ENCODE measurements at regions not wholly inside any gene's neighbourhood (a gene's known extent, or its start where the extent isn't known, plus 50 kb on each side); places are given as distances from the start of the nearest gene placed in this dataset.

DNA sequence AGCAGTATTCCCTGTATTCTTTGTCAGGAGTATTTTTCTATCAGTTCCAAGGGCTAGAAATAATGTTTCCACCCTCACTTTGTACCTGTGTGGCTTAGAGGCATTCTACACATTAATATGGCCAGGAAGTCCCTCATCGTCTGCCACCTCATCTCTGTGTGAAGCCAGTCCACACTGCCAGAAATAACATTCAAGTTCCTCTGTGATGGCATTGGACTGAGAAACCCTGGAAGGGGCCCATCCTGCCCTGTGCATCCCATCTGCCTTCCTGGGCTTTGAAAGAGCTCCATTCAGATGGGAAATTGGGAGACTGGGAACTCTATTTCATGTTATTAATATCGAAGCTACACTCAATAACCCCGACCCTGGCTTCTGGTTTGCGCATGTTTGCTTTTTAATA lies 497.2 kb upstream of the CDH5 start:
- no peak for DNase-seq (ENCODE audit: low read depth in 4 of 4, low spot score in 1 of 4)

DNA sequence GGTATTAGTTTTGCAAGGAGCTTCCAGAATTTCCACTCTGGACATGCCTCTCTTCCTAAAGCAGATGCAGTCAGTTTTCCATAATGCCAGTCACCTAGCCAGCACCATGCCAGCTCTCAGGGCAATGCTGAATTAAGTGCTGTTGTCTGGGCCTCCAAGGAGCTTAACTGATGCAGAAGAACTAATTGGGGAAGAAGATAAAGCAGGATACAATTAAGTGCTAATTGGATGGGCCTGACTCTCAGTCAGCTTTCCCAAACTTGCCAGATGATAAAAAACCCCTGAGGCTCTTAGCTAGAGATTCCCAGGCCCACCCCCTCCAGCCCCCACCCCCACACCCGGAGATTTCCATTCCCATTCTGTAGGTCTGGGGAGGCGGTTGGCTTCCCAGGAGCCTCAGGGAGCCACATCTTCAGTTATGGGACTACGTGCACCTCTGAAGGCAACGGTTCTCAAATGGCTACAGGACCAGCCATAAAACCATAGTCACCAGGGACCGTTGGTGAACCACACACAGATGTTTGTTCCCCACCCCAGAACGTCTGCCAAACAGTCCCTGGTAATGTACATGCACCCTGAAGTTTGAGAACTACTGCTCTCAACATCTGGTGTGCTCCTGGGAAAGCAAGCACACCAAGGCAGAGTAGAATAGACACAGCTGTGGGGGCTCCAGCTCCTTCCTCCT lies 499.1 kb upstream of the CDH5 start:
- no peak for DNase-seq (ENCODE audit: low read depth in 4 of 4, low spot score in 1 of 4)

DNA sequence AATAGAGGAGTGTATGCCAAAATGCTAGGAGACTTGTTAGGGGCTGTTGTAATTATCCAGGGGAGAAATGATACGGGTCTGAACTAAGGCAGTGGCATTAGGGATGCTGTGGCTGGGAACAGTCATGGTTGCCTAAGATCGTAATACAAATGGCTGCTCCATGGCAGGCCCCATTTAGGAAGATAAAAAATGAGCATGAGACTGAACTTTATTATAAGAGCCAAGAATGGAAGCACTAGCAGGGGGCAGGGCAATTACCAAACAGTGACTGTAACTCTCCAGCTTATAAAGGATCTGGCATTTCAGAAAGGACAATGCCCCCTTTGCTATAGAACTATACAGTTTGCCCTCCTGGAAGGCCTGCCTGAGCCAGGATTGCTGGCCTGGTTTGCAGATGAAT lies 503.3 kb upstream of the CDH5 start:
- no peak for DNase-seq (ENCODE audit: low read depth in 4 of 4, low spot score in 1 of 4)

DNA sequence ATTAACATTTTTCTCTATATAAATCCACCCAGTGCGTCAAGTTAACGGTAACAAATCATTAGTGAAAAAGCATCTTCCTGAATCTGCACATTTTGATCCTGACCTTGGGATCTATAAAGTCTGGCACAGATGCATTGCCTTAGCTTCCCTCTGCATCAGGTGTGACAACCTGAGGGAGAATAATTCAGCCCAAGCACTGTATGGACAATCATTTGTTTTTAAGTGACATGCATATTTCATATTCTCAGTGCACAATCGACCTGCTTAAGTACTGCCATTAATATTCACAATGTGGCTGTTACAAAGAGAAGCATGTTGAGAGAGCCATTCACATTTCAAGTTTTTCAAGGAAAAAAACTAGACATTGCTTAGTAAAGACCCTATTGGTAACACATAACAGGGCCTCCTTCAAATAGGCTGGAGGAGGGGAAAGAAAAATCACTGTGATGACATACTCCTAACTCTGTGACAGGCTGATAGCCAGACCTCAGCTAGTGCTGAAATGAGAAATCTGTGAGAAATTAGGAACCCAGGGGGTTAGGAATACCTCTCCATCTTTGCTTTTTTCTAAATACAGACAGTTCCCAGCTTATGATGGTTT lies 505.3 kb upstream of the CDH5 start:
- DNase-seq (ENCODE audit: low read depth in 4 of 4, low spot score in 1 of 4), result no peak

DNA sequence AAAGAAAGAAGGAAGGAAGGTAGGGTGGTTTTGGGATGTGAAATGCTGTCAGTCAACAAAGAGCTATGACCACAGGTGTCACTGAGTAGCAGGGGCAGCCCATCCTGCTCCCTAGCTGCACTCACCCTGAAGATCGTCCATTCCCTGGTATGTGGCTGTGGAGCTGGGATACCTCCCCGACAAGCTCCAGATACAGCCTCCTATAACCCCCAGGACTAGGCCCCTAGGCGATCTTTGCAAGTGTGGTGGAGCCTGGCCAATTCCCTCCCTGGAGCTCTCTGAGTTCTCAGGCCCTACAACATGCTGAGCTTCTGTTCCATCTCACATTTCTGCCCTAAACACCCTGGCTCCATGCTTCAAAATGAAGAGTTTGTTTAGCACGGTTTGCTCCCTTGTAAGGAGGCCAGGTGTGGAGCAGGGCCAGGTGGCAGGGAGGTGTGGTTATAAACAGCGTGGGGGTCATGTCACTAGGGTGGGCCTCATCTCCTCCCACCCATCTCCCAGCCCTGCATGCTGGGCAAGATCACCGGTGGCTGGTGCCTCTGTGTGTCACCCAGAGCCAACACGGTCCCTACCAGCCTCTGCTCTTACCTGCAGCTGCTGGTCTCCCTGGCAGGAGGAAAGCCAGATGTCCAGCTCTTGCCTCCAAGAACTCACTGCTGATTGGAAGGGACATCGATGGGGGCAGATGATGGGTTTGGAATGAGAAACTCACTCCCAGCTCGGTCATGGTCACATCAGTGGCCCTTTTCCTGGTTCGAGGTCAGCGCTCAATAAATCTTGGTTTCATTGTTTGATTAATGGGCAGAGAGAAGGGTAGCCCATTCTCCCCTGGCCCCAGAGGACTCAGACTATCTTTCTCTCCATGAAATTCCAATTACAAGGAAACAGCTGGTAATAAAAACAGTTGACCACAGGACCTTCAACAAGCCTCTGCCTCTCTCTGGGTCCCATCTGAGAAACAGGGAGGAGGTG lies 511.0 kb upstream of the CDH5 start:
- DNase-seq (ENCODE audit: low read depth in 4 of 4, low spot score in 1 of 4), result no peak

DNA sequence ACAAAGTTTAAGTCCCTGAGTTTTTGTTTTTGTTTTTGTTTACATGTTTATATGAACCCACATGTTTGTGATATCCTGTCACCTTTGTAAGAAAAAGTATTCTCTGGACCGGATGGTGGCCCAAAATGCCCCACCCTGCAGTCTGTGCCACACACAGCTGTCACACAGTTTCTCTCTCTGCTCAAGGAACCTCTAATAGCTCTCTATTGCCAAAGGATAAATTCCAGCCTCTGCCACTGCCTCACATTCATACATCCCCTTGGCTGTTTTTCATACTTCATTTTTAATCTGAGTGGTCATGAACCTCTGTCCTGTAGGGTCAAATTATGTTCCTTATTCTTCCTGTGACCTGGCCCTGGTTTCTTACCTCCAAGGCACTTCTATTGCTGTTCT lies 520.3 kb upstream of the CDH5 start:
- no peak for DNase-seq (ENCODE audit: low read depth in 4 of 4, low spot score in 1 of 4)

DNA sequence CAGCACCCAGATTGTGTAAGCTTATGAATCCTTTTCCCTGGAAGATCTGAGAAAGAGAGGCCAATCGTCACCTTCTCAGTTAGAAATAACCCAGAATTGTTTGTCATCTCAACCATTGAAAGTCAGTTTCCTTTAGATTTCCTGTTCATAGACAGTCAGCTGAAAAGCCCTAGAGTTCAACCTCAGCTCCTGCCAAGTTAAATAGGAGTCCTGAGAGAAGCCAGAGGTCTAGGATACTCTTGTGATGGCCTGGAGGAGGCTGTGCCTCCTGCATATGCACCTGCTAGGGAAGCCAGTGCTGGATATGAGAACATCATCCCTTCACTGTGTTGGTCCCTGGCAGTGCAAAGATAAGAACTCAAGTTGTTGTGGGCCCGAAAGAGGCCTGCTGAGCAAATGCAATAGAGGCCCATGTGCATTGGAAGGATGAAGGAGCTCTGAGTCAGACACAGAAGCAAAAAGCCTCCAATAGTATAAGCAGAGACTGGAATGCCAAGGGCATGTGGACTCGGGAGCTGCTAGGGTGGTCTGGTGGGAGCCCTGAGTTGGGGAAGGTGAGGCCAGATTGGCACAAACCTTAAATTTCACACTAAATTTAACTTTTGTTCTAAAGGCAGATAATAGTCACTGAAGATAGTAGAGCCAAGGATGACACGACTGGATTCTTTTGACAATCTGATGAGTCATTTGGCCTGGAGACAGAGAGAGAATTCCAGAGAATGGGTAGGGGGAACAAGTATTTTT lies 520.9 kb upstream of the CDH5 start:
- no peak for DNase-seq (ENCODE audit: low read depth in 4 of 4, low spot score in 1 of 4)

DNA sequence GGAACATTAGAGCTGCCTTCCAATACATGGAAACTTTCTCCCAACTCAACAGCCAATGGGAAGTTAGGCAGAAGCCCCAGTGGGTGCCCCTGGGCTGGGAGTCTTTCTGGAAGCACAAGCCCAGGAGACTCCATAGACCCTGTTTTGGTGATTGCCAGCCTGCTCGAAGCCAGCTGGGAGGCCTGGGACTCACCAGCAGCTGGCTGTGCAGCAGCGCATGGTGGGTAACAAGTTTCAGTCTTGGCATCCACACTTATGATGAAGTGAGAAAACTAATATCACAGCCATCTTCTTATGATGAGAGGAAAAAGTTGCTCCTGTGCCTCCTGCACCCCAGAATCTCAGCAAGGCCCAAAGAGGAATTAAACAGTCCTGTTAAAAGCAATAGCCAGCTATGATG lies 522.5 kb upstream of the CDH5 start:
- no peak for DNase-seq (ENCODE audit: low read depth in 4 of 4, low spot score in 1 of 4)

DNA sequence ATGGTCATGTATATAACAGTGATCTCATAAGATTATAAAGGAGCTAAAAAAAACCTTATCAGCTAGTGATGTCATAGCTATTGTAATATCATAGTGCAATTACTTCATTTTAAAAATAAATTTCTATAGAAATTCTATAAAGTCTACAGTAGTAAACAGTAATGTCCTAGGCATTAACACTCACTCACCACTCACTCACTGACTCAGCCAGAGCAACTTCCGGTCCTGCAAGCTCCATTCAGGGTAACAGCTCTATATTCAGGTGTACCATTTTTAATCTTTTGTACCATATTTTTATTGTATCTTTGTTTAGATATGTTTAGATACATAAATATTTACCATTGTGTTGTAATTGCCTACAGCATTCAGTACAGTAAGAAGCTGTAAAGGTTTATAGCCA lies 524.4 kb upstream of the CDH5 start:
- no peak for DNase-seq (ENCODE audit: low read depth in 4 of 4, low spot score in 1 of 4)

DNA sequence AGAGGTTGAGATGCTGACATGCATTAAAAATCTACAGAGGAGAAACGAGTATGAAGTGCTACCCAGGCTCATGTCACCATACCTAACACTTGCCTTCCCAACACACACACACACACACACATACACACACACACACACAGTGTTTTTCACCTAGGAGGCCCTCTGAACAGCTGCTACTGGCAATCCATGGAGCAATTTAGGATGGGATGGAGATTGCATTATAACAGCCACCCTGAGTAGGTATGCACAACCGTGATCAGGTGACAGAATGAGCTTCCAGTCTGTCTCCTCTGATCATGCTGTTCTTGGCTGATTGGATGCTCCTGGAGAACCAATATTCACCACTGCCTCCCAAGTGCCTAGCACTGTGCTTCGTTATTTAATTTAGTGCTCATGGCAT lies 528.5 kb upstream of the CDH5 start:
- no peak for DNase-seq (ENCODE audit: low read depth in 4 of 4, low spot score in 1 of 4)

DNA sequence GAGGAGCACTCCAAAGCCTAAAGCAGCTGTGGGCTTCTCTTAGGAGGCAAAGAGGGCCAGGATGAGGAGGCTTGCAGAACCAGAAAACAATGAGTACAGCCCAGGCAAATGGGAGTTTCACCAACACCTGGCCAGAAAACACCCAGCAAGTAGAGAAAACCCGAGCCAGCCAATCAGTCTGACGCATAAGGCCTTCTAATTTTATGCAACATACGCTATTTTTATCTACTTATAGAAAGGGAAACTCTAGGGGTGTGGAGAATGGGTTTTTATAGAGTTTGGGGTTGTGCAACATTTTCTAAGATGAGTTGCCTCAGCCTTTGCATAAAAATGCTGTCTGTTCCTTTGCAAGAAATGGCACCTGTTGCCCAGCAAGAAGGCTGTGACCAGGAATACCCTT lies 529.0 kb upstream of the CDH5 start:
- no peak for DNase-seq (ENCODE audit: low read depth in 4 of 4, low spot score in 1 of 4)

DNA sequence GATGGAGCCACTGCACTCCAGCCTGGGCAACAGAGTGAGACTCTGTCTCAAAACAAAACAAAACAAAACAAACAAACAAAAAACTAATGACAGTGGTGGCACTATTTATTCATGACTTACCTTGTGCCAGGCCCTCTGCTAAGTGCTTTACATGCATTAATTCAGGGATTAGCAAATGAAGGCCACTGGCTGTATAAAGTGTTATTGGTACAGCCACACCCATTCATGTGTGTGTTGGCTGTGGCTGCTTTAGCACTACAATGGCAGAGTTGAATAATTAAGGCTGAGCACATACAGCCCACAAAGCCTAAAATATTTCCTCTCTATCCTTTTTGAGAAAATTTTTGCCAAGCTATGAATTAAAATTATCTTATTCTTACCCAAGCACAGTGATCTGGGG lies 531.8 kb upstream of the CDH5 start:
- DNase-seq (ENCODE audit: low read depth in 4 of 4, low spot score in 1 of 4), result no peak

DNA sequence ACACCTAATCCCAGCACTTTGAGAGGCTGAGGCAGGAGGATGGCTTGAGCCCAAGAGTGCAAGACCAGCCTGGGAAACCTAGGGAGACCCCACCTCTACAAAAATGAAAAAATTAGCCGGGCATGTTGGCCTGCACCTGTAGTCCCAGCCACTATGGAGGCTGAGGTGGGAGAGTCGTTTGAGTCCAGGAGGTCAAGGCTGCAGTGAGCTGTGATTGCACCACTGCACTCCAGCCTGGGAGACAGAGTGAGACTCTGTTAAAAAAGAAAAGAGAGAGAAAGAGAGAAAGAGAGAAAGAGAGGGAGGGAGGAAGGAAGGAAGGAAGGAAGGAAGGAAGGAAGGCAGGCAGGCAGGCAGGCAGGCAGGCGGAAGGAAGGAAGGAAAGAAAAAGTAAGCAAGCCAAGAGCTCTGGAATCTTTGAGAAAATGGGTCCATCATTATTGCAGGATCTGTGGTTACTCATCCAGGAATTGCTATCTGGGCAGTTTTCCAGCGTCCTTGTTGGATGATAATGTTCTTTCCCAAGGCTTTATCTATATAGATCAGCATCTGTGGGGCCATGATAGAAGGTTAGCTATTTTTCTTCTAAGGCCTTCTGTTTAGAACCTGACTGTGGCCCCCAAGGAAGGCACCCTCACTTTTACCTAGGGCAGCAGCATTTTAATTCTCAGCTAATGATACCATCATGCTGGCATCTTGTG lies 533.2 kb upstream of the CDH5 start:
- DNase-seq (ENCODE audit: low read depth in 4 of 4, low spot score in 1 of 4), result no peak

DNA sequence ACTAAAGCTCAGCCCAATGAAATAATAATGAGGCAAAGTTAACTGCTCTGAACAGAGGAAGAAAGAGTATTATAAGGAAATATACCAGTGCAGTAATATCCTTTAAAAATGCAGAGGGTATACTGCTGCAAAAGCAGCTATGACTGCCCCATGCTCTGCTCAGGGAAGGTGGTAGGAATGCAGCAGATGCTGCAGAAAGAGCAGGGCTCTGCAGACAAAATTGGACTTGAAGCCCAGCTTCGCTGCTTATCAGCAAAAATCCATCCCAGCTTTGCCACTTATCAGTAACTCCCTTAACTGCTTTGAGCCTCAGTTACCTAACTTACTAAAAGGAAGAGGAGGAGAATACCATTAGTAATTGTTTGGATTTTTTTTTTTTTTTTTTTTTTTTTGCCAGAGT lies 533.8 kb upstream of the CDH5 start:
- DNase-seq (ENCODE audit: low read depth in 4 of 4, low spot score in 1 of 4), result no peak

DNA sequence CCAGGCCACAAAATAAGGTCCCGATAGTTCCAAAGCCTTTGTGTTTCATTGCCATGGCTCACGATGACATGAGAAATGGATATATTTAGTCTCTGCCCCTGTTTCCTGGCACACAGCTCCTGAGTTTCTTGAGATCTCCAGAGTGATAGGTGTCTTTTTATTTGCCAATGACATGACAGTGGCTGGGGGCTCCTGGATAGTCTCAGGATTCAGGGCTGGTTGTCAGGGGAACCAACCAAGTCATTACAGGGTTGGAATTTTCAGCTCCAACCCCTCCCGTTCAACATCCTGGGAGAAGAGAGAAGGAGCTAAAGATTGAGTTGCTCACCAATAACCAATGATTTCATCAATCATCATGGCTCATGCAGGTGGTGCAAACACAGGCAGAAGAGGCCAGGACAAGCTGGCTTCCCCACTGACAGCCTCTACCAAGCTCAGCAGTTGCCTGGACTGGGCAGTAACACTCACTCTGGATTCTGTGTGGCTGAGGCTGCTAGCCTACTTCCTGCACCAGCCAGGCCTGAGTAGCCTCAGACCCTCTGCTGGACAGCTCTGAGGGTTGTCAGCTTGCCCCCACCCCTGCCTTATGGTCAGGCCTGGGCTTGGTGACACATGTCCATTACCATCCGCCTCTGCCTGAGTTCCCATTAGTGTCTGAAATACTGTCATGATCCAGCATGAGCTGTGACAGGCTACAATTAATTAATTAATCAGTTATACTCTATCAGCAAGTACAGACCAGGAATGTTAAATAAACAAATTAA lies 534.4 kb upstream of the CDH5 start:
- no peak for DNase-seq (ENCODE audit: low read depth in 4 of 4, low spot score in 1 of 4)

DNA sequence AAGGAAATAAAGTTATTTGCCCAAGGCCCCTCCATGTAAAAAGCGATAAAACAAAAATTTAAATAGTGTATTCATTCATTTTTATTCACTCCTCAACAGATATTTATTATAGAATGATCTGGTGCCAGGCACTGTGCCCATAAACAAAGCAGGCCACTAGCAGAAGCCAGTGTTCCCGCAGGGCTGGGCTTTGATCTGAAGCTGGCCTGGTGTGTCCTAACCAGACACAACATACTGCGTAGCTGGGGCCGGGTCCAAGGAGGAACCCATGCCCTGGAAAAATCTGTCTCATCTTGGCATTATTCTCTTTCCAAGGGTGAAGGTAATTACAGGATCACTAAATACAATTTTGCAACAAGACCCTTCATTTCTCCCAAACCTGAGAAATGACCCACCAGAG lies 537.4 kb upstream of the CDH5 start:
- DNase-seq (ENCODE audit: low read depth in 4 of 4, low spot score in 1 of 4), result no peak

DNA sequence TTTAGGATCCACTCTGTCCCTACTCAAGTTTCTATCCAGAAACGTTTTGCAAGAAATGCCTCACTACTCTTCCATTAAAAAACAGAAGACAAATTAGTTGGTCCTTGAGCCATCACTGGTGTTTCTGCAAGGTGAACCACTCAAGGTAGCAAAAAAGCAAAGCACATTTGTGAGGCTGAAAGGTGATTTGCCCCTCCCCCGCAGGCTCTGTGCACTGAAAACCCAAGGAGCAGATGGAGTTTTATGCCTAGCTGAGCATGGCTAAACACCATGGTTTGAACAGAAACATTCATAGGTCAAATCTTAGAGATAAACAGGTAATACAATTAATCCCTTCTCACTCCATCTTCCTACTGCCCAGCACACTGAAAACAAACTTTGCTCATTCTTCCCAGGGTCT lies 538.2 kb upstream of the CDH5 start:
- DNase-seq (ENCODE audit: low read depth in 4 of 4, low spot score in 1 of 4), result no peak

DNA sequence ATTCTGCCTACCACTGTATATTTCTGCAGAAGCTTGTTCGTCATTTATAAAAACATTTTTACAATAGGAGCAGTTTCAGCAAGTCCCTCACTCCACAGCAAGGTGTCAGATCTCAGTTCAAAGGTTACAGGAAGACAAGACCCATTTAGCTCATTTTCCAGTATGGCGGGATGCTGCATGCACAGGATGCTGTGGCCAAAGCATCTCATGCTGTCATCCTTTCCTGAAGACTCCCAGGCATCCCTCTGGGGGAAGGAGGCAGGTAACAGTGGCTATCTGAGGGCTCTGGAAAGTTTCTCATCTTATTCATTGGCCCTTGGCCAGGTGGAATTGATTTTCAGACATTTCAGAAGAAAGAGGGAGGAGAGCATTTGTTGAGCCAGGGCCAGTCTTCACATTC lies 539.3 kb upstream of the CDH5 start:
- no peak for DNase-seq (ENCODE audit: low read depth in 4 of 4, low spot score in 1 of 4)

DNA sequence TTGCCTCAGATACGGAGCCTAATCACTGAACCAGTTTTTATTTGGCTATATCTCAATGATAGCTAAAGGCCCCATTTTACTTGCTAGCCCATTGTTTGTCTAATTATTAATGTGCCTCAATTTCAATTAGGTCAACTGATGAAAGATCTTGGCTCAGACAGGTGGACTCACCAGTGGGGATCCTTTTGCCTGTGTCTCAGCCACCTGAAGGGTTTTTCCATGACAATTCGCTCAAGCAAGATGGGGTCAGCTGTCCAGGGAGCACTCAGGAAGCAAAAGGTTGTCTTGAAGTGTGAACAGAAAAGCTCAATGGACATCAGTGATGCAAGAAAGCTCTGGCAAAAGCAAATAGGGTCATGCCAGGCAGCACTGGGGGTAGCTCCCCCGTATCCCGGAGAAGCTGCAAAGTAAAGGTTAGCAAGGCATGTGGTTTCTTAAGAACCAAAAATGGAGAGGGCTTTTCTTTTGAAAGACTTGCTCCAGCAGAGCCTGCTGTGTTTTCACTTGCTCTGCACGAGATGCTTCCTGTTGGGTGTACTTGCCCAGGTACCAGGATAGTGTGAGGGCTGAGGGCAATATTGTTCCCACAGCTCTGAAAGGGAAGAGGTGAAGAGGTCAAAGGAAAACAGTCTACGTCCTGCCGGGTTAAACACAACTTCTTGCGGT lies 541.2 kb upstream of the CDH5 start:
- no peak for DNase-seq (ENCODE audit: low read depth in 4 of 4, low spot score in 1 of 4)

DNA sequence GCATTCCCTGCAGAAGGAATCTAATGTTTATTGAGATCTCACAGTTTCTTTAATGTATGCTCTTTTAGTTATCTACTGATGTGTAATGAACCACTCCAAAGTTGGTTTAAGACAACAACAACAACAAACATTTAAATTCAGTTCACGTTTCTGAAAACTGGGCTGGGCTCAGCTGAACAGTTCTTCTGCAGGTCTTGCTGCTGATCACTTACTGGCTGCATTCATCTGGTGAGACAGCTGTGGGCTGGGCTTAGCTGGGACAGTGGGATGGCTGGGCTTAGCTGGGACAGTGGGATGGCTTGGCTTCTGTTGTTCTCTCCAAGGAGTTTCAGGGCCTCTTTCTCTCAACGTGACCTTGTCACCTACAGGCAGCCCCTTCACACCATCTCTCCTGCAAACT lies 544.3 kb upstream of the CDH5 start:
- no peak for DNase-seq (ENCODE audit: low read depth in 4 of 4, low spot score in 1 of 4)
